Fibroblast of lung (primary cell): ENCODE measurements at regions not wholly inside any gene's neighbourhood (a gene's known extent, or its start where the extent isn't known, plus 50 kb on each side); places are given as distances from the start of the nearest gene placed in this dataset.

Source experiments
- DNase-seq, 2 donors: peaks; one replicate each; pipeline versions ENCODE4 v3.0.0 to v3.0.0-alpha.2; 2010; ENCODE audit warnings: low read depth in 2 of 2
- H2AFZ ChIP-seq: 2 replicates; pipeline ENCODE4 v1.5.1; 2012; ENCODE audit warnings: low read length, control low read depth, inconsistent platforms
- H3K27ac ChIP-seq: 2 replicates; pipeline ENCODE4 v1.5.1; 2011; ENCODE audit warnings: low read length, control low read depth; ENCODE audit not compliant: insufficient read depth
- H3K27me3 ChIP-seq: 2 replicates; pipeline ENCODE4 v1.5.1; 2011; ENCODE audit warnings: mild to moderate bottlenecking, low read length; ENCODE audit not compliant: control insufficient read depth, insufficient read depth
- H3K36me3 ChIP-seq: 2 replicates; pipeline ENCODE4 v1.5.1; 2011; ENCODE audit warnings: low read length; ENCODE audit not compliant: control insufficient read depth, insufficient read depth
- H3K4me1 ChIP-seq: 2 replicates; pipeline ENCODE4 v1.5.1; 2011; ENCODE audit warnings: low read length; ENCODE audit not compliant: control insufficient read depth, insufficient read depth; ENCODE audit errors: extremely low read depth
- H3K4me2 ChIP-seq: 2 replicates; pipeline ENCODE4 v1.5.1; 2011; ENCODE audit warnings: low read length, control low read depth; ENCODE audit not compliant: insufficient read depth; ENCODE audit errors: extremely low read depth
- H3K4me3 ChIP-seq, 4 experiments: fragments of 200-600 bp in 1 of 4; sonication (generic) in 1 of 4; replicated peaks in 1 of 4; 2 replicates each; pipeline ENCODE4 v1.5.1; 2011 to 2016; ENCODE audit warnings: low read length in 4 of 4, low read depth in 3 of 4, mild to moderate bottlenecking in 3 of 4, control low read depth in 2 of 4, inconsistent platforms in 1 of 4, mixed read lengths in 1 of 4; ENCODE audit not compliant: insufficient read depth in 1 of 4; ENCODE audit errors: control extremely low read depth in 1 of 4
- H3K79me2 ChIP-seq: 2 replicates; pipeline ENCODE4 v1.5.1; 2012; ENCODE audit warnings: mild to moderate bottlenecking, low read length, inconsistent platforms; ENCODE audit not compliant: control insufficient read depth, insufficient read depth
- H3K9ac ChIP-seq: 2 replicates; pipeline ENCODE4 v1.5.1; 2011; ENCODE audit warnings: mild to moderate bottlenecking, low read length, control low read depth; ENCODE audit not compliant: insufficient read depth
- H3K9me3 ChIP-seq: 2 replicates; pipeline ENCODE4 v1.5.1; 2012; ENCODE audit warnings: low read depth, low read length; ENCODE audit not compliant: control insufficient read depth, insufficient read depth
- H4K20me1 ChIP-seq: 2 replicates; pipeline ENCODE4 v1.5.1; 2011; ENCODE audit warnings: low read length; ENCODE audit not compliant: control insufficient read depth, insufficient read depth; ENCODE audit errors: extremely low read depth
- EZH2 ChIP-seq: IDR thresholded peaks from 2 replicates; pipeline ENCODE4 v1.5.1; 2012; ENCODE audit warnings: low read length, control low read depth, mild to moderate bottlenecking; ENCODE audit errors: missing control alignments
- TF ChIP-seq, protein P1 (sequence below), 2 donors: IDR thresholded peaks in 1 of 2; conservative IDR thresholded peaks in 1 of 2; 1 replicate in 1 of 2; 2 replicates in 1 of 2; pipeline ENCODE4 v1.5.1; 2011 to 2012; ENCODE audit warnings: low read length in 2 of 2, control low read depth in 1 of 2, inconsistent platforms in 1 of 2, low read depth in 1 of 2, mild to moderate bottlenecking in 1 of 2

DNA sequence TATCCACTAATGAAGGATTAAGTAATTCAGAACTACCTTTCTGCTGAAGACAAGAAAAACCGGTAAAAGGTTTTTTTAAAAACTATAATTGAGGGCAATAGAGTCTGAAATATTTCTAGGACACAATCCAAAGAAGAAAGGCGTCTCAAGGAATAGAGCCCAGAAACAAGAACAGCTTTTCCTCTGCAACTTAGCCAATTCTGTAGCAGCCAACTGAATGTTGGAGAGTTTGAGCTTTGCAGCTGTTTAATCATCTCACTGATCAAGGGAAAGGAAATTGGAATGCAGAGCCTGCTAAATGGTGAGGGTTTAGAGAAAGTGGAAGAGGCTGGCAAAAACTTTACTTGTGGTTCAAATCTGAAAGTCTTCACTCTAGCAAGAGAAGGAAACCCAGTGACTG lies 818.9 kb downstream of the KCNT2 start:
- peak in 1 of 2 donors; percentile 39 for DNase-seq
- Histone ChIP-seq H3K27ac (no peak overlapping the region), H3K4me2 (no peak overlapping the region), H3K4me3 (no peak overlapping the region), H3K27me3 (no peaks in the 10 kb centered on the region), H3K9ac (no peak overlapping the region), H3K4me1 (no peaks in the 10 kb centered on the region), H3K9me3 (no peaks in the 10 kb centered on the region), H4K20me1 (no peaks in the 10 kb centered on the region), H3K79me2 (no peaks in the 10 kb centered on the region), H3K36me3 (no peaks in the 10 kb centered on the region), H2AFZ (no peak overlapping the region)
- TF ChIP-seq, protein P1, sequence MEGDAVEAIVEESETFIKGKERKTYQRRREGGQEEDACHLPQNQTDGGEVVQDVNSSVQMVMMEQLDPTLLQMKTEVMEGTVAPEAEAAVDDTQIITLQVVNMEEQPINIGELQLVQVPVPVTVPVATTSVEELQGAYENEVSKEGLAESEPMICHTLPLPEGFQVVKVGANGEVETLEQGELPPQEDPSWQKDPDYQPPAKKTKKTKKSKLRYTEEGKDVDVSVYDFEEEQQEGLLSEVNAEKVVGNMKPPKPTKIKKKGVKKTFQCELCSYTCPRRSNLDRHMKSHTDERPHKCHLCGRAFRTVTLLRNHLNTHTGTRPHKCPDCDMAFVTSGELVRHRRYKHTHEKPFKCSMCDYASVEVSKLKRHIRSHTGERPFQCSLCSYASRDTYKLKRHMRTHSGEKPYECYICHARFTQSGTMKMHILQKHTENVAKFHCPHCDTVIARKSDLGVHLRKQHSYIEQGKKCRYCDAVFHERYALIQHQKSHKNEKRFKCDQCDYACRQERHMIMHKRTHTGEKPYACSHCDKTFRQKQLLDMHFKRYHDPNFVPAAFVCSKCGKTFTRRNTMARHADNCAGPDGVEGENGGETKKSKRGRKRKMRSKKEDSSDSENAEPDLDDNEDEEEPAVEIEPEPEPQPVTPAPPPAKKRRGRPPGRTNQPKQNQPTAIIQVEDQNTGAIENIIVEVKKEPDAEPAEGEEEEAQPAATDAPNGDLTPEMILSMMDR (conservative IDR thresholded peaks at IDR 0.05 in 1 of 2, IDR thresholded peaks at IDR 0.05 in 1 of 2; ENCODE audit: low read depth in 1 of 2, low read length in 2 of 2), result no peak
- no peak for TF ChIP-seq EZH2

DNA sequence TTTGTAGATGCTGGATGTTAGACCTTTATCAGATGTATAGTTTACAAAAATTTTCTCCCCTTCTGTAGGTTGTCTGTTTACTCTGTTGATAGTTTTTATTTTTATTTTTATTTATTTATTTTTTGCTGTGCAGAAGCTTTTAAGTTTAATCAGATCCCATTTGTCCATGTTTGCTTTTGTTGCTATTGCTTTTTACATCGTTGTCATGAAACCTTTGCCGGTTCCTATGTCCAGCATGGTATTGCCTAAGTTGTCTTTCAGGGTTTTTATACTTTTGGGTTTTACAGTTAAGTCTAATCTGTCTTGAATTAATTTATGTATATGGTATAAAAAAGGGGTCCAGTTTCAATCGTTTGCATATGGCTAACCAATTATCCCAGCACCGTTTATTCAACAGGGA lies 819.5 kb downstream of the KCNT2 start:
- TF ChIP-seq EZH2, result no peak
- TF ChIP-seq, protein P1 (conservative IDR thresholded peaks at IDR 0.05 in 1 of 2, IDR thresholded peaks at IDR 0.05 in 1 of 2; ENCODE audit: low read depth in 1 of 2, low read length in 2 of 2), result no peak
- no peaks in the 10 kb centered on the region for H4K20me1 ChIP-seq
- no peak overlapping the region for H2AFZ ChIP-seq
- H3K4me3 ChIP-seq, result no peak overlapping the region
- DNase-seq, result no peak
- no peaks in the 10 kb centered on the region for H3K9me3 ChIP-seq
- H3K27ac ChIP-seq, result no peak overlapping the region
- H3K9ac ChIP-seq, result no peak overlapping the region
- H3K4me2 ChIP-seq, result no peak overlapping the region
- H3K4me1 ChIP-seq, result no peaks in the 10 kb centered on the region
- no peaks in the 10 kb centered on the region for H3K36me3 ChIP-seq
- H3K27me3 ChIP-seq, result no peaks in the 10 kb centered on the region
- no peaks in the 10 kb centered on the region for H3K79me2 ChIP-seq

DNA sequence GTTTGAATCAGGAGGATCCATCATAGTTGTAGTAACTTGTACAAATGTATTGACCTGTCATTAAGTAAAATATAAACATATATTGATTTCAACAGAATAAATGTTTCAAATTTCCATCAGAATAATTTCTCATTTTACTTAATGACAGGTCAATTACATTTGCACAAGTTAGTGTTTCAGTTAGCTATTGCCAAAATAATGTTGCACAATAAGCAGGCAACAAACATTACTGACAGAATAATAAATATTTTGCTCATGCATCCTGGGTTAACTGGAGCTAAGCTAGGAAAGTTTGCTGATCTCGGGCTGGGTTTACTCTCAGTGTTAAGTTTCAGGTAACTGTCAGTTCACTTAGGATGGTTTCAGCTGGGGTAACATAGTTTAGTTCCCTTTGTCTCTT lies 822.4 kb downstream of the KCNT2 start:
- no peaks in the 10 kb centered on the region for H3K36me3 ChIP-seq
- DNase-seq, result peak in 1 of 2 donors; percentile 8
- H3K9me3 ChIP-seq, result no peaks in the 10 kb centered on the region
- TF ChIP-seq, protein P1 (conservative IDR thresholded peaks at IDR 0.05 in 1 of 2, IDR thresholded peaks at IDR 0.05 in 1 of 2; ENCODE audit: low read depth in 1 of 2, low read length in 2 of 2), result no peak
- TF ChIP-seq EZH2, result no peak
- no peak overlapping the region for H3K9ac ChIP-seq
- no peaks in the 10 kb centered on the region for H3K4me1 ChIP-seq
- no peaks in the 10 kb centered on the region for H3K27me3 ChIP-seq
- H4K20me1 ChIP-seq, result no peaks in the 10 kb centered on the region
- H2AFZ ChIP-seq, result no peak overlapping the region
- H3K4me2 ChIP-seq, result no peak overlapping the region
- no peaks in the 10 kb centered on the region for H3K79me2 ChIP-seq
- no peak overlapping the region for H3K27ac ChIP-seq
- H3K4me3 ChIP-seq, result no peak overlapping the region
